H1 (cell line): ENCODE measurements at regions not wholly inside any gene's neighbourhood (a gene's known extent, or its start where the extent isn't known, plus 50 kb on each side); places are given as distances from the start of the nearest gene placed in this dataset.

Experiments
- CTCF ChIA-PET: fragments of 300-600 bp; sonication (Branson Sonifier 250); formaldehyde crosslinking; loops from one replicate; lab custom pipeline; 2021; ENCODE audit not compliant: partially characterized antibody; lab: Charles Lee
- POLR2A ChIA-PET: fragments of 300-600 bp; sonication (Branson Sonifier 250); formaldehyde crosslinking; loops from one replicate; lab custom pipeline; 2021; ENCODE audit warnings: inconsistent platforms; ENCODE audit not compliant: partially characterized antibody; lab: Charles Lee
- DNase-seq, 2 experiments: peaks; one replicate each; pipeline versions ENCODE4 v3.0.0 to v3.0.0-alpha.2; 2010 to 2022; ENCODE audit warnings: low spot score in 2 of 2, low read depth in 1 of 2, mixed read lengths in 1 of 2
- FAIRE-seq: peaks from 2 replicates; lab custom pipeline; 2011; peaks lifted over from hg19 to GRCh38; lab: Jason Lieb, UNC
- H2AFZ ChIP-seq: 2 replicates; pipeline ENCODE4 v1.8.1; 2012; ENCODE audit warnings: low read length, inconsistent platforms
- H2AK5ac ChIP-seq: 2 replicates; pipeline ENCODE4 v1.6.1; 2013; ENCODE audit warnings: low read depth, low read length
- H2BK120ac ChIP-seq: replicated peaks from 2 replicates; pipeline ENCODE3; 2013; ENCODE audit warnings: low read depth, low read length, inconsistent platforms
- H2BK12ac ChIP-seq: 2 replicates; pipeline ENCODE4 v1.6.1; 2013; ENCODE audit warnings: low read depth, low read length
- H2BK15ac ChIP-seq: 2 replicates; pipeline ENCODE4 v1.6.1; 2013; ENCODE audit warnings: low read length
- H2BK20ac ChIP-seq: 2 replicates; pipeline ENCODE4 v1.6.1; 2013; ENCODE audit warnings: low read length
- H2BK5ac ChIP-seq: 2 replicates; pipeline ENCODE4 v1.6.1; 2013; ENCODE audit warnings: low read depth, low read length
- H3K14ac ChIP-seq: 2 replicates; pipeline ENCODE4 v1.6.1; 2013; ENCODE audit warnings: inconsistent platforms; ENCODE audit not compliant: insufficient read length
- H3K18ac ChIP-seq: 2 replicates; pipeline ENCODE4 v1.6.1; 2013; ENCODE audit warnings: low read length; ENCODE audit errors: extremely low read depth
- H3K23ac ChIP-seq: 2 replicates; pipeline ENCODE4 v1.6.1; 2013; ENCODE audit warnings: inconsistent platforms; ENCODE audit not compliant: insufficient read length
- H3K23me2 ChIP-seq: 2 replicates; pipeline ENCODE4 v1.6.1; 2013; ENCODE audit warnings: low read depth, low read length
- H3K27ac ChIP-seq: 2 replicates; pipeline ENCODE4 v1.6.1; 2011; ENCODE audit warnings: low read depth, low read length, inconsistent platforms
- H3K27me3 ChIP-seq, 4 experiments: replicated peaks in 1 of 4; 1 replicate in 1 of 4; 2 replicates in 3 of 4; pipeline versions ENCODE4 v1.6.1 to v1.8.1; 2011 to 2013; ENCODE audit warnings: low read length in 3 of 4, mild to moderate bottlenecking in 3 of 4, inconsistent platforms in 2 of 4, mixed read lengths in 2 of 4, moderate library complexity in 1 of 4; ENCODE audit not compliant: control insufficient read depth in 3 of 4, insufficient read depth in 3 of 4; ENCODE audit errors: extremely low read depth in 1 of 4
- H3K36me3 ChIP-seq, 4 experiments: 2 replicates each; pipeline versions ENCODE4 v1.6.1 to v1.8.1; 2011 to 2013; ENCODE audit warnings: mild to moderate bottlenecking in 4 of 4, low read length in 3 of 4, moderate library complexity in 2 of 4, control low read depth in 1 of 4, inconsistent platforms in 1 of 4; ENCODE audit not compliant: insufficient read depth in 4 of 4, control insufficient read depth in 2 of 4
- H3K4ac ChIP-seq: replicated peaks from 2 replicates; pipeline ENCODE3; 2013; ENCODE audit warnings: low read length, low read depth, mixed read lengths, inconsistent platforms; ENCODE audit not compliant: insufficient read length
- H3K4me1 ChIP-seq, 4 experiments: replicated peaks in 1 of 4; 1 replicate in 1 of 4; 2 replicates in 3 of 4; pipeline versions ENCODE4 v1.6.1 to v1.8.1; 2011 to 2013; ENCODE audit warnings: low read length in 3 of 4, inconsistent platforms in 2 of 4, mixed read lengths in 1 of 4; ENCODE audit not compliant: insufficient read depth in 4 of 4, control insufficient read depth in 3 of 4
- H3K4me2 ChIP-seq, 2 experiments: 2 replicates each; pipeline versions ENCODE4 v1.6.1 to v1.8.1; 2011 to 2013; ENCODE audit warnings: low read depth in 2 of 2, low read length in 2 of 2, control low read depth in 1 of 2, inconsistent platforms in 1 of 2, mild to moderate bottlenecking in 1 of 2; ENCODE audit not compliant: insufficient read depth in 1 of 2
- H3K4me3 ChIP-seq, 4 experiments: fragments of 200-600, 300-600 bp in 1 of 4; sonication (generic), shearing (Covaris generic), sonication (Bioruptor Twin) in 1 of 4; 2 replicates each; pipeline versions ENCODE4 v1.5.1 to v1.8.1; 2011 to 2016; ENCODE audit warnings: low read length in 4 of 4, low read depth in 3 of 4, control low read depth in 2 of 4, inconsistent platforms in 2 of 4, mild to moderate bottlenecking in 2 of 4, mixed read lengths in 1 of 4, moderate library complexity in 1 of 4; ENCODE audit not compliant: insufficient read depth in 2 of 4; ENCODE audit errors: extremely low read depth in 1 of 4
- H3K56ac ChIP-seq: replicated peaks from 2 replicates; pipeline ENCODE3; 2013; ENCODE audit warnings: low read depth, mild to moderate bottlenecking, mixed read lengths, low read length, inconsistent platforms; ENCODE audit not compliant: insufficient read length
- H3K79me1 ChIP-seq: 2 replicates; pipeline ENCODE4 v1.6.1; 2013; ENCODE audit warnings: low read depth, low read length, control low read depth
- H3K79me2 ChIP-seq, 2 experiments: 2 replicates each; pipeline versions ENCODE4 v1.6.1 to v1.8.1; 2012 to 2013; ENCODE audit warnings: low read length in 2 of 2, mild to moderate bottlenecking in 2 of 2, inconsistent platforms in 1 of 2; ENCODE audit not compliant: insufficient read depth in 2 of 2, control insufficient read depth in 1 of 2
- H3K9ac ChIP-seq, 4 experiments: replicated peaks in 1 of 4; 1 replicate in 1 of 4; 2 replicates in 3 of 4; pipeline versions ENCODE4 v1.6.1 to v1.8.1; 2011 to 2013; ENCODE audit warnings: low read depth in 3 of 4, low read length in 3 of 4, control low read depth in 2 of 4, mild to moderate bottlenecking in 2 of 4, moderate library complexity in 2 of 4, inconsistent platforms in 1 of 4; ENCODE audit errors: extremely low read depth in 1 of 4
- H3K9me3 ChIP-seq, 2 experiments: 2 replicates each; pipeline versions ENCODE4 v1.6.1 to v1.8.1; 2012 to 2013; ENCODE audit warnings: mild to moderate bottlenecking in 2 of 2, moderate library complexity in 2 of 2, control low read depth in 1 of 2, inconsistent platforms in 1 of 2, low read depth in 1 of 2, low read length in 1 of 2, mixed read lengths in 1 of 2; ENCODE audit not compliant: insufficient read depth in 2 of 2
- H4K20me1 ChIP-seq, 2 experiments: replicated peaks in 1 of 2; 2 replicates each; pipeline versions ENCODE3 to v1.8.1; 2011 to 2013; ENCODE audit warnings: inconsistent platforms in 2 of 2, low read length in 2 of 2, mild to moderate bottlenecking in 1 of 2; ENCODE audit not compliant: insufficient read depth in 2 of 2, control insufficient read depth in 1 of 2
- H4K5ac ChIP-seq: 2 replicates; pipeline ENCODE4 v1.6.1; 2013; ENCODE audit warnings: low read length, low read depth, mixed read lengths, inconsistent platforms; ENCODE audit not compliant: insufficient read length
- H4K8ac ChIP-seq: 2 replicates; pipeline ENCODE4 v1.8.0; 2013; ENCODE audit warnings: mild to moderate bottlenecking, moderate library complexity, low read length, inconsistent platforms; ENCODE audit not compliant: insufficient read depth; ENCODE audit errors: extremely low read depth
- H4K91ac ChIP-seq: replicated peaks from 2 replicates; pipeline ENCODE3; 2013; ENCODE audit warnings: low read length, mixed read lengths, inconsistent platforms; ENCODE audit not compliant: insufficient read length
- RNF2 ChIP-seq: fragments of 200-900, 300-1000 bp; sonication (generic); IDR thresholded peaks from 2 replicates; pipeline ENCODE4 v1.7.1; 2016; ENCODE audit warnings: borderline replicate concordance, low read depth, mild to moderate bottlenecking, antibody characterized with exemption, low read length; ENCODE audit not compliant: poor library complexity, severe bottlenecking; ENCODE audit errors: missing control alignments
- SAP30 ChIP-seq: fragments of 300-600 bp; sonication (generic); IDR thresholded peaks from 2 replicates; pipeline ENCODE4 v1.7.1; 2012; ENCODE audit warnings: low read length, moderate library complexity, mild to moderate bottlenecking, inconsistent platforms; ENCODE audit not compliant: insufficient read depth, insufficient replicate concordance
- SP1 ChIP-seq: IDR thresholded peaks from 2 replicates; pipeline ENCODE4 v1.6.1; 2011; ENCODE audit warnings: low read depth, low read length
- SRF ChIP-seq: IDR thresholded peaks from 2 replicates; pipeline ENCODE4 v1.6.1; 2011; ENCODE audit warnings: mild to moderate bottlenecking, low read depth, low read length, moderate library complexity
- WGBS, 2 experiments: shearing (Covaris generic) in 1 of 2; methylation state at CpG; one replicate each; pipeline versions ENCODE4 v1.1.6 to v1.1.7; 2013 to 2015; ENCODE audit warnings: low lambda C conversion rate in 2 of 2, mixed read lengths in 2 of 2, inconsistent platforms in 1 of 2, low coverage in 1 of 2, missing lambda C conversion rate in 1 of 2; ENCODE audit not compliant: insufficient replicate concordance in 2 of 2, insufficient coverage in 1 of 2, insufficient read length in 1 of 2; ENCODE audit errors: extremely low coverage in 1 of 2, missing lambda C conversion rate in 1 of 2; 5-methylcytosine and 5-hydroxymethylcytosine counted together

DNA sequence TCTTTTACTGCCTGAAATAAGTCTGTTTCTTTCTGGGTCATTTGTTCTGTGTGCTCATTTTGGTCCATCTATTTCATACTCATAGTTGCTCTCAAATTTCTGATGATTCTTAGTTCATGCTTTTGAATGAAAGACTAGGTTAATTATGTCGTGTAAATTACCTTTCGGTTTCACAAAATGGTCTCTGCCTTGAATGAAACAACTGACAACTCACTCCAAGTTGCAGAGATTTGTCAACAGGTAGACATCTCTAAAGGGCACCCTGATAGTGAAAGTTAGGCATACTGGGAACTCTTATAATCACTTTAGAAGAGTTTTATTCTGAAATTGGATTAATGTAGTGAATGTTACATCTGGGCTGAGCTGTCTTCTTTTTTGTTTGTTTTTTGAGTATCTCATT lies 726.9 kb downstream of the PDHA2 start:
- H3K9ac ChIP-seq, result no peak overlapping the region

More for the DNA sequence above, 726.9 kb downstream of the PDHA2 start:
- no peak overlapping the region for H3K4me3 ChIP-seq
- no peak overlapping the region for H4K91ac ChIP-seq
- no peak overlapping the region for H3K27ac ChIP-seq
- POLR2A ChIA-PET, result no interaction called here
- H3K36me3 ChIP-seq, result no peaks in the 10 kb centered on the region
- no peak overlapping the region for H3K4ac ChIP-seq
- H3K4me2 ChIP-seq, result no peak overlapping the region
- H3K14ac ChIP-seq, result no peak overlapping the region
- WGBS, 2 experiments, result 90% methylated on average over 2 of the region's 2 CpGs; no CpG with 5 or more reads in 1 of the 2 experiments
- no peak overlapping the region for H4K5ac ChIP-seq
- DNase-seq (no peak), FAIRE-seq (no peak)
- H2AFZ ChIP-seq, result no peak overlapping the region
- no peaks in the 10 kb centered on the region for H3K4me1 ChIP-seq
- H3K56ac ChIP-seq, result no peak overlapping the region
- no peak overlapping the region for H2BK5ac ChIP-seq
- H2BK15ac ChIP-seq, result no peak overlapping the region
- no peak for TF ChIP-seq RNF2
- no peak for TF ChIP-seq SAP30
- no peak for TF ChIP-seq SP1
- no peak for TF ChIP-seq SRF
- TF ChIP-seq, all 59 proteins: peak for 0
- Histone ChIP-seq H4K20me1 (no peaks in the 10 kb centered on the region), H3K79me2 (no peaks in the 10 kb centered on the region), H3K79me1 (no peaks in the 10 kb centered on the region), H2BK20ac (no peak overlapping the region), H3K27me3 (no peaks in the 10 kb centered on the region), H4K8ac (no peak overlapping the region), H3K23ac (no peak overlapping the region), H3K9me3 (no peaks in the 10 kb centered on the region; a peak in 1 of 4 replicates), H3K23me2 (no peaks in the 10 kb centered on the region; the same call in 1 of the 2 replicates), H2BK120ac (no peak overlapping the region), H3K18ac (no peak overlapping the region), H2AK5ac (no peak overlapping the region), H2BK12ac (no peak overlapping the region)
- CTCF ChIA-PET, result no interaction called here
